Activated naive CD8-positive, alpha-beta T cell treated with anti-CD3 and anti-CD28 coated beads, Interleukin-2, amount 10 ng/mL, durations not matched to agents 7 days and 5 days (primary cell): ENCODE measurements at regions not wholly inside any gene's neighbourhood (a gene's known extent, or its start where the extent isn't known, plus 50 kb on each side); places are given as distances from the start of the nearest gene placed in this dataset.
"Not testable (repeated sequence)": the region's sequence is repeated elsewhere in the genome, so short reads cannot be mapped to it uniquely, and the experiment has no call there.

ENCODE experiments used
- ATAC-seq: fragments of 150-1000 bp; cut with Tn5 transposase; one replicate; pipeline ENCODE4 v1.10.0; 2021; ENCODE audit warnings: low read depth, moderate library complexity
- POLR2A ChIA-PET: fragments of 350-600 bp; sonication (Branson Sonifier 250); formaldehyde crosslinking; loops from one replicate; lab custom pipeline; 2021; ENCODE audit warnings: antibody characterized with exemption; lab: Charles Lee
- DNase-seq: peaks from one replicate; pipeline ENCODE4 v3.0.0; 2021
- H3K27ac Mint-ChIP-seq: one replicate; pipeline ENCODE4 v1.8.0; 2022; ENCODE audit warnings: mild to moderate bottlenecking, mixed read lengths
- H3K27me3 Mint-ChIP-seq: one replicate; pipeline ENCODE4 v1.8.0; 2022; ENCODE audit warnings: mild to moderate bottlenecking, moderate library complexity, mixed read lengths
- H3K36me3 Mint-ChIP-seq: one replicate; pipeline ENCODE4 v1.8.0; 2021; ENCODE audit warnings: mild to moderate bottlenecking, mixed read lengths
- H3K4me1 Mint-ChIP-seq: one replicate; pipeline ENCODE4 v1.8.0; 2021; ENCODE audit warnings: mixed read lengths
- H3K4me3 Mint-ChIP-seq: one replicate; pipeline ENCODE4 v1.8.0; 2022; ENCODE audit warnings: mild to moderate bottlenecking, moderate library complexity, mixed read lengths
- H3K9me3 Mint-ChIP-seq: one replicate; pipeline ENCODE4 v1.8.0; 2021; ENCODE audit warnings: mixed read lengths

- H3K36me3 Mint-ChIP-seq, H3K4me3 Mint-ChIP-seq, H3K27ac Mint-ChIP-seq, H3K4me1 Mint-ChIP-seq, H3K9me3 Mint-ChIP-seq, POLR2A ChIA-PET, H3K27me3 Mint-ChIP-seq, ATAC-seq, DNase-seq: not testable (repeated sequence)
Observed at GRCh38 chrX:40788698-40789097, 53.4 kb upstream of the MED14 start.

GRCh38 chrX:40792433-40792832 lies 57.1 kb upstream of the MED14 start:
- no peak overlapping the region for H3K27ac Mint-ChIP-seq
- peaks cover 6% of the 10 kb centered on the region for H3K4me1 Mint-ChIP-seq
- H3K9me3 Mint-ChIP-seq = peaks cover 4% of the 10 kb centered on the region
- no peak overlapping the region for H3K4me3 Mint-ChIP-seq
- ATAC-seq = no peak
- POLR2A ChIA-PET = no interaction called here
- H3K27me3 Mint-ChIP-seq = peaks cover 5% of the 10 kb centered on the region
- no peak for DNase-seq
- H3K36me3 Mint-ChIP-seq = peaks cover 2% of the 10 kb centered on the region

- not testable (repeated sequence) for H3K4me1 Mint-ChIP-seq, ATAC-seq, H3K36me3 Mint-ChIP-seq, H3K27ac Mint-ChIP-seq, H3K27me3 Mint-ChIP-seq, DNase-seq, H3K9me3 Mint-ChIP-seq, H3K4me3 Mint-ChIP-seq
- POLR2A ChIA-PET = interaction anchor here (1.0 kb wide), 1 partner anchor 143 kb away, joined by 3 read pairs; no protein-coding TSS in a partner anchor
Observed at GRCh38 chrX:40794829-40795130, 59.4 kb upstream of the MED14 start.

DNA sequence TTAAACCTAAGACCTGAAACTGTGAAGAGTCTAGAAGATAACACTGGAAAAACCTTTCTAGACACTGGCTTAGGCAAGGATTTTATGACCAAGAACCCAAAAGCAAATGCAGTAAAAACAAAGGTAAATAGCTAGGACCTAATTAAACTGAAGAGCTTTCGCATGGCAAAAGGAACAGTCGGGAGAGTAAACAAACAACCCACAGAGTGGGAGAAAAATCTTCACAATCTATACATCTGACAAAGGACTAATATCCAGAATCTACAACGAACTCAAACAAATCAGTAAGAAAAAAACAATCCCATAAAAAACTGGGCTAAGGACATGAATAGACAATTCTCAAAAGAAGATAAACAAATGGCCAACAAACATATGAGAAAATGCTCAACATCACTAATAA lies 64.4 kb upstream of the MED14 start:
- H3K9me3 Mint-ChIP-seq, H3K27me3 Mint-ChIP-seq, H3K27ac Mint-ChIP-seq, ATAC-seq, H3K4me1 Mint-ChIP-seq, POLR2A ChIA-PET, DNase-seq, H3K4me3 Mint-ChIP-seq, H3K36me3 Mint-ChIP-seq: not testable (repeated sequence)

DNA sequence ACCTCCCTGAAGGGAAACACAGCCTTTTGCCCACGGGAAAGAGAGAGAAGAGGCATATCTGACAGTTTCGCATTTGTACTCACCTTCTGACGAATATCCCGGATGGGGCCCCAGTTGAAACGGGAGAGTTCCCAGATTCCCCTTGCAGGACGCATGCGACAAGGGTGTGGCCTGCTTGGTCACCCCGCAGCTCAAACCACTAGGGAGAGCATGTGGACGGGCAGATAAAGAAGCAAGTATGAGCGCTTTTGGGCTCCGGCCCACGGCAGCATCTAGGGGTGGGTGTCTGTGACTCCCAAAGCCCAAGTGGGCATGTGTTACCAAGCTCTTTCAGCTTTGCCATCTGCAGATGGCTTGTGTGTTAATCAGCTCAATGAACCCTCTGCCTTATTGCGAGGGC lies 70.1 kb upstream of the MED14 start:
- Mint-ChIP-seq H3K4me1 (no peaks in the 10 kb centered on the region), H3K4me3 (no peak overlapping the region), H3K27ac (no peak overlapping the region), H3K27me3 (no peaks in the 10 kb centered on the region), H3K9me3 (no peaks in the 10 kb centered on the region), H3K36me3 (no peaks in the 10 kb centered on the region)
- POLR2A ChIA-PET = no interaction called here
- ATAC-seq (no peak), DNase-seq (no peak)

GRCh38 chrX:40806513-40807220 lies 71.3 kb upstream of the MED14 start:
- Mint-ChIP-seq H3K36me3 (no peaks in the 10 kb centered on the region), H3K4me1 (no peaks in the 10 kb centered on the region), H3K9me3 (no peaks in the 10 kb centered on the region), H3K27me3 (no peaks in the 10 kb centered on the region), H3K4me3 (no peak overlapping the region), H3K27ac (no peak overlapping the region)
- no peak for DNase-seq
- POLR2A ChIA-PET = no interaction called here
- no peak for ATAC-seq

GRCh38 chrX:40807384-40807783 lies 72.0 kb upstream of the MED14 start:
- Mint-ChIP-seq H3K4me3 (no peak overlapping the region), H3K4me1 (no peaks in the 10 kb centered on the region)
- no peak for DNase-seq

DNA sequence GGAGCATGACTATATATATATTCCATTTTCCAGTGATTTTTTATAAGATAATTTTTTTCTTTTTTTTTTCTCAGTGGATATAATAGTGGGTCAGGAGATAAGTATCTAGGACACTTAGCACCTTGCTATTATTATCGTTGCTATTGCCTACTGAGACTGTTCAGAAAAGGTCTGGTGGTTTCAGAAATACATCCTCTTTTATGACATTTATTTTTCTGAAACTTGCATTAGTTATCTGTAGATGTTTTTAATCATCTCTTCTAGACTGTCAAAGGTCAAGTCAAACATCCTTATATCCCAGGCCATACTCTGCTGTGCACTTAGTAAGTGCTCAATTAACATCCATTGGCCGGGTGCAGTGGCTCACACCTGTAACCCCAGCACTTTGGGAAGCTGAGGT lies 72.9 kb upstream of the MED14 start:
- ATAC-seq = no peak
- Mint-ChIP-seq H3K4me3 (no peak overlapping the region), H3K4me1 (no peaks in the 10 kb centered on the region), H3K9me3 (no peaks in the 10 kb centered on the region), H3K27ac (no peak overlapping the region), H3K27me3 (no peaks in the 10 kb centered on the region), H3K36me3 (no peaks in the 10 kb centered on the region)
- POLR2A ChIA-PET = no interaction called here
- DNase-seq = no peak

More at GRCh38 chrX:40807384-40807783, 72.0 kb upstream of the MED14 start:
- Mint-ChIP-seq H3K27ac (no peak overlapping the region), H3K9me3 (no peaks in the 10 kb centered on the region), H3K27me3 (no peaks in the 10 kb centered on the region), H3K36me3 (no peaks in the 10 kb centered on the region)
- no peak for ATAC-seq
- POLR2A ChIA-PET = no interaction called here

DNA sequence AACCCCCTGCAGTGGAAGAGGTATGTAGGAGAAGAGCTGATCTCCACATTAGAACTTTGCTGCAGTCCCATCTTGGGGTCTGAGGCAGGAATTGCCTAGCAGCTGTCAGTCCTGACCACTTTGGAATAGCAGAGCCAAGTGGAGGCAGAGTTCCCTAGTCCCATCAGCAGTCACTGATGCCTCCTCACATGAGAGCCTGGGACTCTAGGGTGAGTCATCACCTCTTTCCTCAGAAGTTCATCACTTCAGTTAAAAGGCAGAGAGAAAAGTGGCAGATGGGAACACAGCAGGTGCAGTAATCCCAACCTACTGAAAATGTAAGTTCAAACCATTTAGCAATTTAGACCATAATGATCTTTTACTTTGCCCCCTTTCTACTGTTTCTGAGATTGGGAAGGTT lies 73.9 kb upstream of the MED14 start:
- Mint-ChIP-seq H3K4me1 (no peaks in the 10 kb centered on the region), H3K27me3 (no peaks in the 10 kb centered on the region), H3K4me3 (no peak overlapping the region), H3K9me3 (no peaks in the 10 kb centered on the region), H3K27ac (no peak overlapping the region), H3K36me3 (no peaks in the 10 kb centered on the region)
- POLR2A ChIA-PET = no interaction called here
- DNase-seq (no peak), ATAC-seq (no peak)

DNA sequence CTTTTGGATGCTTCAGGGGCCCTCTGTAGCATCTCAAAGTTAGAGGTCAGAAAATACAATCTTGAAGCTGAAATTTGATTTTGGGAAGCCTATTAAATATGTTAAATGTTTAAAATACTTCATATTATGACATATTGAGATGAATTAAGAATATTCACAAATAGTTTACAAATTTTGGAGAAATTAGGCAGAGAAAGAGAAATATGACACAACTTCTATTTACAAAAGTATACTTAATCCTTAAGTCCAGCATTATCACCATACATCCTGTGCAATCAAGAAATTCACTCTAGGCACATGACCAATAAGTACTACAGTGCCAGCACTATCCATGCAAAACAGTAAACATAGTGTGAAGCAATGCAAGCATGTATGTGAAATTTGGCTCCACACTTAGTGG lies 79.7 kb upstream of the MED14 start:
- DNase-seq, H3K4me3 Mint-ChIP-seq, H3K27me3 Mint-ChIP-seq, H3K4me1 Mint-ChIP-seq, H3K36me3 Mint-ChIP-seq, ATAC-seq, H3K27ac Mint-ChIP-seq, POLR2A ChIA-PET, H3K9me3 Mint-ChIP-seq: not testable (repeated sequence)

GRCh38 chrX:40816906-40817305 lies 81.6 kb upstream of the MED14 start:
- DNase-seq (no peak), ATAC-seq (no peak)
- no peaks in the 10 kb centered on the region for H3K9me3 Mint-ChIP-seq
- no peaks in the 10 kb centered on the region for H3K4me1 Mint-ChIP-seq
- no peaks in the 10 kb centered on the region for H3K27me3 Mint-ChIP-seq
- H3K27ac Mint-ChIP-seq = no peak overlapping the region
- no peak overlapping the region for H3K4me3 Mint-ChIP-seq
- POLR2A ChIA-PET = no interaction called here
- H3K36me3 Mint-ChIP-seq = no peaks in the 10 kb centered on the region

- no peak for DNase-seq
- Mint-ChIP-seq H3K4me1 (no peaks in the 10 kb centered on the region), H3K9me3 (no peaks in the 10 kb centered on the region), H3K27ac (no peak overlapping the region), H3K4me3 (no peak overlapping the region), H3K27me3 (no peaks in the 10 kb centered on the region), H3K36me3 (no peaks in the 10 kb centered on the region)
- POLR2A ChIA-PET = no interaction called here
- no peak for ATAC-seq
Observed at GRCh38 chrX:40818236-40818635, 82.9 kb upstream of the MED14 start.

DNA sequence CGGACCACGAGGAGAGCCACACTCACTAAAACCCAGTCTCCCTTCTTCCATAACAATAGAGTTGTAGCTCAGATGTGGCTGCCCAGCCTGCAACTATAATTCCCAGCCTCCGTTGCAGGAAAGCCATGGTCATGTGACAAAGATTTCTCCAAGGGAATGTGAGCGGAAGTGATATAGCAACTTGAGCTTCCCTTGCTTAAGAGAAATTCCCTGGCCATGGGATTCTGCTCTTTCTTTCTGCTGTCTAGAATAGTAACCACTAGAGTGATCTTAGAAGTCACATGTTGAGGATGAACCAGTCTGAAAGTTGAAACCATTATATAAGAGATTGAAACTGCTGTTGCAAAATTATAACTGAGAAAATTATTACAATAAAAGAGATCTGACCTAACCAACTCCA lies 86.4 kb upstream of the MED14 start:
- H3K4me3 Mint-ChIP-seq = no peak overlapping the region
- H3K9me3 Mint-ChIP-seq = peaks cover 5% of the 10 kb centered on the region
- H3K36me3 Mint-ChIP-seq = no peaks in the 10 kb centered on the region
- no peaks in the 10 kb centered on the region for H3K27me3 Mint-ChIP-seq
- H3K27ac Mint-ChIP-seq = no peak overlapping the region
- DNase-seq (no peak), ATAC-seq (no peak)
- H3K4me1 Mint-ChIP-seq = no peaks in the 10 kb centered on the region
- POLR2A ChIA-PET = no interaction called here

DNA sequence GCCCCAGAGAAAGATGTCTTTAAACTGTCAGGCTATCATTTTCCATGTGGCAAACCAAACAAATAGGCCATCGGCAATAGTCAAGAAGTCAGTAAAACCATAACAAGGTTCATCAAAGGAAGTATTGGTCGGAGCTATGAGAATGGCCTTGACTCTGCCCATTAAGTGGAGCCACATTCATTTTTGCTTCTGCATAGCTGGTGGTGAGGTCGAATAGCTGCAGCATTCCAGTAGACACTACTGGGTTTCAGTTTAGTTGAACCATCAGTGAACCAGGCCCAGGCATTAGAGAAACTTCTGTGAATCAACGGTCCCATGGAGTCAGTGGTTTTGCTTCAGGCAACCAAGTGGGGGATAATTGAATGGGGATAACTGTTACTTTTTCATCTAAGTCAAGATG lies 92.0 kb upstream of the MED14 start:
- H3K27ac Mint-ChIP-seq = no peak overlapping the region
- no peak for ATAC-seq
- no peak for DNase-seq
- H3K4me1 Mint-ChIP-seq = no peaks in the 10 kb centered on the region
- H3K36me3 Mint-ChIP-seq = no peaks in the 10 kb centered on the region
- H3K9me3 Mint-ChIP-seq = peaks cover 5% of the 10 kb centered on the region
- peaks cover 1% of the 10 kb centered on the region for H3K27me3 Mint-ChIP-seq
- POLR2A ChIA-PET = no interaction called here
- no peak overlapping the region for H3K4me3 Mint-ChIP-seq

- H3K4me3 Mint-ChIP-seq = no peak overlapping the region
- POLR2A ChIA-PET = no interaction called here
- ATAC-seq = no peak
- DNase-seq = no peak
- peaks cover 1% of the 10 kb centered on the region for H3K27me3 Mint-ChIP-seq
- H3K4me1 Mint-ChIP-seq = no peaks in the 10 kb centered on the region
- H3K27ac Mint-ChIP-seq = no peak overlapping the region
- no peaks in the 10 kb centered on the region for H3K36me3 Mint-ChIP-seq
- no peaks in the 10 kb centered on the region for H3K9me3 Mint-ChIP-seq
Observed at GRCh38 chrX:40831750-40832149, 96.4 kb upstream of the MED14 start.
